HG03103 (cell line): ENCODE measurements at regions not wholly inside any gene's neighbourhood (a gene's known extent, or its start where the extent isn't known, plus 50 kb on each side); places are given as distances from the start of the nearest gene placed in this dataset.

Experiments used
- ATAC-seq: cut with Tn5 transposase; IDR thresholded peaks from one replicate; pipeline ENCODE4 v1.9.1; 2021; ENCODE audit warnings: low read depth; ENCODE audit not compliant: unreplicated experiment

DNA sequence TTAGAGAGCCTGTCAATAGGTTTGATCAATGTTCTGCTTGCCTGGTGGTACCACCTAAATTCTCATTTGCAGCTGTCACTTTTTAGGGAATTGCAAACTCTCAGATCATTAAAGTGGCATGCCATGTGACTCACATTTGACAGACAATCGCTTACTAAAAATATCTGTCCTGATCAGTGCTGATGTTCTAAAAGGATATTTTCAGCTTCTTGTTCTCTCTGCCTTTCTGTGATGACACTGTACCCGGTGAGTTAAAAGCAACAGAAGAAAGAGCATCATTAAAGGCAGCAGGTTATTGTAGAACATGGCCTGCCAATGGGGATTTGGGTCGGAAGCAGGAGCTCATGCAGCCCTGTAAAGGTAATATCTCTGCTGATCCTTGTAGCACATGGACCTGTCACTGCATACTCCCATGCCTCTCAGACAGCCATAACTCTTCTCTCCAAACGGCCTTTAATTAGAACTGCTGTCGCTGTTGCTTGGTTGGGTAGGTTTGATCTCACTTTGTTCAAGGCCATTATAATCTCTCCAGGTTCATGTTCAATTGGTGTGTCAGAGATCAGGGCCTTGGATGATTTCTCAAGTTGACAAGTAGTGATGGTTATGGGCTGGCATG lies 441.3 kb upstream of the DEPDC1 start:
- no peak for ATAC-seq

DNA sequence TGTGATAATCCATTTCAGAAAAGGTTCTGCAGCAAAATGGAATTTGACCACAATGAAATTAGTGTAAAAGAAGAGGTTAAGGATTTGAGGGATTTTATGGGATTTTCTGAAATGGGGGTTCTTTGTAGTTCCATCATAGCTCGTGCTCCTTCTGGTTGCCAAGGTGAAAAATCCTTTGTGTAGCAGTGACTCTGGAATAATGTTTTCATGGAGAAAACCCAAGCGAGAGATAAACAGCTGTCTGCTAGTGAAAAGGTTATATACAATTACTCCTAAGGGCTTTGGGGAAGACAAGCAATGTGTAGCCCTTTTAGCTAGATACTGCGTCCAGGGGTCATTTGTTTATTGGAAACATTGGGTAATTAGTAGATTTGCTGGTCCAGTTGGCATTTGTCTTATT lies 453.2 kb upstream of the DEPDC1 start:
- no peak for ATAC-seq

DNA sequence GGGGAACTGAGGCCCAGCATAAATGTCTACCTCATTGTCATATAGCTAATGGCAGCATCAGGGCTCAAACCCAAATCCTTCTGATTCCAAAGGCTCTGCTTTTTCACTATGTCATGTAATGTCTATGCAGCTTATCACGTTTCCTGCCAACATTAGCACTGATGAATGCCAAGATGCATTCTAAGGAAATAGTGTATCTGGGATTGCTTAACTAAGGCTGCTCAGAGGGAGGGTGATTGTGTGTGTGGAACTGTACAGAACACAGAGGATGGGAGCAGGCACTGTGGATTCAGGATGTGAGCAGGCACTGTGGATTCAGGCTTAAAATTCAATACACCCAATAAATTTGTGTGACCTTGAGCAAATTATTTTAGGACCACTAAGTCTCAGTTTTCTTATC lies 456.4 kb upstream of the DEPDC1 start:
- ATAC-seq, result no peak

DNA sequence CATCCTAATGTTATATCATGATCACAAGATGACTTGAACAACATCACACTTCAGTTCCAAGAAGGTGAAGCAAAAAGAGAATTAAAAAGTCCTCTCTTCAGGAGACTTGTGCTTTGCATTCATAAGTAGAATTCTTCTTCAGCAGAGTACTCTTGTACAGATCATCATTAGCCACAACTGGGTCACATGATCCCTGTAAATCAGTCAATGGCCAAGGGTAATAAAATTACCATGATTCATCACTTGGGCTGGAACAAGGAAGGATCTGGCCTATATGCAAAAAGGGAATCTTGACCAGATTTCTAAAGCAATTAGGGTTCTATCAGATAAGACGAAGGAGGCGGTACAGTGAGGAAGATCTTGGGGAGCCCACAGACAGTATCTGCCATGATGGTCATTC lies 458.0 kb upstream of the DEPDC1 start:
- ATAC-seq, result no peak

DNA sequence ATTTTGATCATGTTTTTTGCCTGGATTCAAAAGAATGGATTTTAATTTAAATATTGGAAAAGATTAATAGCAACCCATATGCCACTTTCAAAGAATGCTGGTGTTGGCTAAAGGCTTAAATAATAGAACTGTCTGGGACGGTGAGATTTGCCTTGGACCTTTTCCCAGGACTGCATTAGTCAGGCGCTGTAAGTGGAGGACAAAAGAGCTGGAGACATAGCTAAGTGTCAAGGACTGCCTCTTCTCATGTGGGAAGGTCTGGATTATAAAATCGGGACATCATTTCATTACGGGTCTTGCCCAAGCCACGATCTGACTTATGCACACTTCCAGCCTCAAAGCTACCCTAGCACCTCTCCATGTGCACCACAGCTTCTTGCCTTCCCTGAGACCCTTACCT lies 458.5 kb upstream of the DEPDC1 start:
- ATAC-seq, result no peak

DNA sequence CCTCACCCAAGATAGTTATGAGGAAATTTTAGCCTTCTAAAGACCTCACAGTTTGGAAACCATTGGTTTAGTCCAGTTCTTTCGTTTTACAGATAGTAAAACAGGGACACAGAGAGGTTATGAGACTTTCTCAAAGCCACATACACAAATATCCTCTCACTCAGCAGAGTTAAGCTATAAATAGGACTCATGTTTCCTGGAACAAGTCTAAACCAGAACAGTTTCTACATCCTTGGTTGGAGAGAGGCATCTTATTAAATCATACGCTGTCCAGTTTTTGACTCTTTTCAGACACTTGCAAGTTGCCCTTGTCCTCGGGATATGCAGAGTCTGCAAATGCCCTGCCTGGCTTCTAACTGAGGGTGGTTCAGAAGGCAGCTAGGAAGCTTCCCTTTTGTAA lies 462.1 kb upstream of the DEPDC1 start:
- no peak for ATAC-seq

DNA sequence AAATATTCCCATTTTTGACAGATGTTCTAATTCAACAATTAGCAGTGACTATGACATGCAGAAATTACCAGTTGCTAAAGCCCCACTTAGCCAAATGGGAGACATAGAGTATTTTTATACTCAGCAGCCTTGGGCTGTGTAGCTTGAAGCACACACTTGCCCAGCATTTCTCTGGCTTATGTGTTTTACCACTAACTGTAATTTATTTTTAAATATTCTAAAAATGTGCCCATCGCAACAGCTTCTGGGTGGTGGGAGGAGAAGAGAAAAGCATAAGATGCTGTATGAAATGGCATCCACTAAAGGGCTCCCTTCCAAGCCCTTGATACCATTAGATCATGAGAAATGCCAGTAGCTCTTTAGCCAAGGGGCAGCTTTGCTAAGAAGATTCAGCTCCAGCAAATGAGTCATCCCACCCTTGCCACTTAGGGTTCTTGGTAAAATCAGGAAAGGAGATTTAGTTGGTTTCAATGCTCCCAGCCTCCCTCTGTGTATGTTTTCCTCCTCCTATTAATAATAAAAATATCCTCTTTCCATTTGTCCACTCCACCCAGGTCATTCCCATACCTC lies 462.7 kb upstream of the DEPDC1 start:
- no peak for ATAC-seq

DNA sequence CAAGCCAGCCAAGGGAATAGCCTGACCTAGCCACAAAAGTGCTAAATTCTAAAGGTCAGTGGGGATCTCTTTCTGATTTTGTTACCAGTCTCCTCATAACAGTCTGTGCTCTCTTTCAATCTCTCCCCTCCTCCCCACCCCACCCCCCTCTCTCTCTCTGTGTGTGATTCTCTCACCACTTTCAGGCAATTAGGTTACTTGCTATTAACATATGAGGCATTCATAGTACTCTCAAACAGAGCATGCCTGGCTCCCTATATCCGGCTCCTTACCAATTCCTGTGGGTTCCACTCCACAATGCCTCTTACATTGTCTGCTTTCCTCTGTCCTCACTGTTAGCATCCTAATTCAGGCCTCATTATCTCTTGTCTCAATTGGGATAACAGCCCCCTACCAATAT lies 464.3 kb upstream of the DEPDC1 start:
- ATAC-seq, result no peak

DNA sequence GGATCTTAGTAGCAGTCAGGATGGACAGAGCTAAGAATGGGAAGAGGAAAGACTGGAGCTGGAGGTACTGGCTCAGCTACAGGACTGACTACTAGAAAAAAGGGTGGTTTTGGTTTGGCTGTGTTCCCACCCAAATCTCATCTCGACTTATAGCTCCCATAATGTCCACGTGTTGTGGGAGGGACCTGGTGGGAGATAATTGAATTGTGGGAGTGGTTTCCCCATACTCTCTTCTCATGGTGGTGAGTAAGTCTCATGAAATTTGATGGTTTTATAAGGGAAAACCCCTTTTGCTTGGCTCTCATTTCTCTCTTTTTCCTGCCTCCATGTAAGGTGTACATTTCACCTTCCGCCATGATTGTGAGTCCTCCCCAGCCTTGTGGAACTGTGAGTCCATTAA lies 466.5 kb upstream of the DEPDC1 start:
- no peak for ATAC-seq

DNA sequence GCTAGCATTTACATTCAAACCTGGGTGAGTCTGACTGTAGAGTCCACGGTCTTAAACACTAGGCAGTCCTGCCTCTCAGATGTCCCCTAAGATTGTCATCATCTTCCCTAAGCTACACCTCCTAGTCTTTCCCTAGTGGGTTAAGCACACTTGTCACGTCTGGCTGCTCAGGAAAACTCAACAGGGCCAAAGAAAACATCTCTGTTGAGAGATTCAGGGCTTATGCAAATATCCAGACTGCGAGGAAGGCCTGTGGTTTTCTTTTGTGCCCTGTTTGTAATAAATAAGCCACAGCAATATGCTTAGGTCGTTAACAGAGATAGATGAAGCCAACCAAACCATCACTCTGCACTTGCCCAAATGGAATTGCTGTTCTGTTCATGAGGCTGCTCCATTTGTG lies 472.6 kb upstream of the DEPDC1 start:
- no peak for ATAC-seq

DNA sequence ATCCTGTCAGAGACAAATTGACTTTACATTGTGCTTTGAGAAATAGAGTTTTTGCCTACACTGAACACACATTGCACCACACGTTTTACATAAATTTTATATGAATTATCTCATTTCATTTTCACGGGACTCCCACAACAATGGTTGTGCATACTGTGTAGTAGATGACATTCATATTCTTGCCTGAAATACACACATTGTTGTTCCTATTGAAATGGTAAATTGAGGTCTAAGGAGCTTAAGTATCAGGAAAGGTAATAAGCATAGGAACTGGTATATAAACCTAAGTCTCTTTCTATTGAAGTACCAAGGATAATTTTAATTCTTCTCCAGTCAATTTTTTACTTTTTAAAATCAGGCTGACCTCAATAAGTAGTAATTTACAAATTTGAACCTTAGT lies 473.7 kb upstream of the DEPDC1 start:
- ATAC-seq, result no peak

DNA sequence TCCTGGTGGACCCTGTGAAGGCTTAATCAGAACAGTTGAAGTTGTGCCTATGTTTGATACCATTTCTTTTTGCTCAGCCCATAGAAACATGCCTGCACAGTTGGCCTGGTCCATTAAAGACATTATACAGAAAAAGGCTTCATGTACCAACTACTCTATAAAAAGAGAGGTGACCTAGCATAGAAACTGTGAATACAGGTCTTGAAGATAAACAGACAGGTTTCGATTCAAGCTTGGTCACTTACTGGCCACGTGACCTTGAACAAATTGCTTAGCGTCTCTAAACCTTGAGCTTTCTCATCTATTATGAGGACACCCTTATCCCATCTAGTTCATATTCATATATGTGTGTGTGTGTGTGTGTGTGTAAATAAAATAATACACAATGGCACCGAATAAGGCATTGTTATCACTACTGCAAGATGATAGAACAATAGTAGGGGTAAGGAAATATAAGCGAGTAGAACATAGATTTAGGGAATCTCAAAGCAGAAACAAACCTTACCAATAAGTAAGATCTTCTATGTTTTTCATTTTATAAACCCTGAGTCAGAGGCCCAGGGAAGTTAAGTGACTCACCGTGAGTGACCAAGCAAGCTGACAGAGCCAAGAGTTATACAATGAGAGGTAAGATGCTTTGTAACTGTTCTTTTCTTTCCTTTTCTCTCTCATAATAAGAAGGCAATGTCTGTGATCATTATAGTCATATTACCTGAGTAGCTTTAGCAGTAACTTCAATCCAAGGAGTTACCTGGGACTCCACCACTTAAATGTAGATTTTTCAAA lies 476.8 kb upstream of the DEPDC1 start:
- no peak for ATAC-seq

DNA sequence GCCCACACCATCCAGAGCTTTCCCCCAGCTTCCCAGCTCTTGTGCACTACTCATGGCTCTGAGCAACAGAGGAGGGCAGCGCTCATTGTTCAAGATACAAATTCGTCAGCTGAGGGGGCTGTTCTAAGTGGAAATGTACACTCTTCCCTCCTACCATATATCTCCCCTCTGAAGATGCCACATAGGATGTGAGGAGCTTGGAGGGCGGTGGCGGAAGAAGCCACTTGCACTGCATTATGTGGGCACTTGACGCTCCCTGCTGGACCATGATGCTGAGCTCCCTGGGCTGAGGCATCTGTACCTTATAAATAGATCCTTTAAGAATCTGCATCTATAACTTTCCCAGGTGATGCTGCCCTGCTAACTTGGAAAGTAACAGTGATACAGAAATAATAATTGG lies 477.6 kb upstream of the DEPDC1 start:
- no peak for ATAC-seq

DNA sequence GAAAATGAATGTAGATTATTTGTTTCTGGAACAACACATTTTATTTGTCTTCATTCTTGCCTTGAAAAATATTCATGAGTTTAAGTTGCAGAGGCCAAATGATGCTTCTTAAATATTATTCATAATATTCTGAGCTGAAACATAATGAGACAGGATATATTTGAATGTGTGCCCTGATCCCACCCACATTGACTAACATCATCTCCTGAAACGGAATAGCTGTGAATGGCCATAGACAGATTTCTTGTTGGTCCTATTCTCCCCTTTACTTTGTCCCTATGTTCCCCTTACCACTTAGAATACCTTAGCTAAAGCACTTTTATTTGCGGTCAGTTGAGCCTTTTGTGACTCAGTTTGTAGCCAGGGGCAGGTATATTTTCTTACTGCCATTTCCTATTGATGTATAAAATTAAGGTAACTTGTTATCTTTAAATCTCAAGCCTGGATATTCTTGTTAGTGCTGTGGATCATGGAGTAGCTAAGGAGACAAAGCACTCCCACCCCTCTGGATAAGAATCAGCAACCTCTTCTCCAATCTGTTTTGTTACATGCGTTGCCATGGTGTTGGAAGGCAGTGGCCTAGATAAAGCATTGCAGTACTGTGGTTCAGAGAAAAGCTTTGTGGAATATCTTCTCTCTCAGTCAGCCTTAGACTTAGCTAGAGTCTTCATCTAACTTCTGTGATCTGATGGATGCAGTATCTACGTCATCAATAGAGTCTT lies 478.5 kb upstream of the DEPDC1 start:
- no peak for ATAC-seq

DNA sequence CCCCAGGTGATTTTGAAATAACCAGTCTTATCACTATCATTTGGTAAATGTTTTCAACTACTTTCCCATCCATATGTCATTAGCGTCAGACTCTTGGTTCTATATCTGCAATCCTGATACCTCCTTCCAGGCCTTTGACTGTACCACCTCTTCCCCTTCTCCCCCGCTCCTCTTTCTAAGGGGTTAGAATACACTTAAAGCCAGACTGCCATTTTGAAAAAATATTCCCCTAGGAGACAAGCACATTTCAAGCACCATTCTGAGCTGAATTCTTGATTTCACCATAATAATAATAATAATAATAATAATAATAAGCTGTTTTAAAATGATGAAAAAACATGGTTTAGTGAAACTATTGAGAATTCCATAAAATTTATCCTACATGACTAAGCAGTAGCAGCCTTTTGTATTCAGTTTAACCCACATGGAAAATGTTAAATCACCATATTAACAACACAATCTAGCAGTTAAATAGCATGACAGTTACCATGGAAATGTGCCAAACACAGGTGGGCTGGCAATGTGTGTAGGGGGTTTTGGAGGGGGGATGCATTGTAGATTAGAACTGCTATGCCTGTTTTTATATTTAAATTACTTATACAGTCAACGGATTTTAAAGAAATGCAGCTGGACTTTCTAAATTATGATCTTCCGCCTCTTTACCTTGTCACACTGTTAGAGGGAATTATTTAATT lies 480.2 kb upstream of the DEPDC1 start:
- ATAC-seq, result no peak

DNA sequence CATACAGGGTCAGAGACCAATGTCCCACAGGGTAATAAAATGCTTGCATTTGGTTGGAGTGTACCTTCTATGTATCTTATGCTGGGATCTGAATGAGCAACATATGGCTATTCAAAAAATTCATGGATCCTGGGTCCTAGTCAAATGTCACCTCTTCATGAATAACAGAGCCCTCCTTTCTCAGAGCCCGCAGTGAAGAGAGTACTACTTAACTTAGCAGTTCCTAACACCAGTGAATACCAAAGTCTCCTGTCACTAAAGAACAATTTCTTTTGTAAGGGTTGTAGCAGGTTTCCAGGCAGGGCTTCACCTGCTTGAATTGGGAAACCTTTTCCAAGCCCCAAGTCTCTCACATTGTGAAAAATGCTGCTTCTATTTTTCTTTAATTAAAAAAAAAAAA lies 483.0 kb upstream of the DEPDC1 start:
- no peak for ATAC-seq

DNA sequence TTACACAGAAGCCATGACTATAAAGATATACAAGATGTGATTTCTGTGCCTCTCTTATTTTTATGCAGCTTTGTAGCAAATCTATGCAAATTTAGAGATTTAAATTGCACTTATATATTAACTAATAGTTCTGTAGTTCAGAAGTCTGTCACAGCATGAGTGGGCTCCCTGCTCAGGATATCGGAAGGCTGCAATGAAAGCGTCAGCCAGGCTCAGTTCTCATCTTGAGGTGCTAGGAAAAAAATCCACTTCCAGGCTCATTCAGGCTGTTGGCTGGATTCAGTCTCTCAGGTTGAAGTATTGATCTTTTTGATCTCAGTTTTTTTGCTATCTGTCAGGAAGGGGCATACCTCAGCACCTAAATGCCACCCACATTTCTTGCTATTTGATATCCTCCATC lies 487.4 kb upstream of the DEPDC1 start:
- no peak for ATAC-seq

DNA sequence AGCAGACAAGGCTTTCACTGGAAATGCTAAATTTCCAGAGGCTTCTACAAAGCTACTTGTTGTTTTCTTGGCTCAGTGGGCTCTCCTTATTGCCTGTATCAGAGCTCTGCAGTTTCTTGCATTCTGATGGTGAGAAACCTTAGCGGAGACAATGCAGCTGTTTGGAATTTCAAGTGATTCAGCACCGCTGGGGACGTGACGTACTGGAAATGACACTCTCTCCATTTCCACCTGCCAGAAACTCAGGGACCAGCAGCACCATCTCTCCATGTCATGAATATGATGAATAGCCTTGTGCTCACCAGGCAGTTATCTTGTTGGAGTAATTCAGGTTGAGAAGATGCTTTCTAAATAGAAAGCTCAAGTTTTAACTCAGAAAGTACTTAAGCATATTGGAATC lies 497.2 kb upstream of the DEPDC1 start:
- ATAC-seq, result no peak

DNA sequence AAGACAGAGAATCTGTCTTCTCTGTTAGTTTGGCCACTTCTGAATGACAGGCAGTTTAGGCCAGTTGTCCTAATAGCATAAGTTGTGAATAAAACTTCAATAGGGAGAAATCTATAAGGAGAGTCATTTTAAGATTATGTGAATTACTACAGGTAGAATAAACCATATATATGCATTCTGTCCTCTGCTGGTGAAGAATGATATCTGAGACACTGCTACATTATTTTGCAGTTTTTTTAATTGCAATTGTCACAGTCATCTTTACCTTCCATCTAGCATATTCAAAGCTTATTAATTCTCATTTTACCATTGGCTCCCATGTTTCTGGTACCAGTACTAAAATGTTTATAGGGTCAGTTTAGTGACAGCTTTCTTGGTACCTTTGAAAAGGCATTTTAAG lies 519.6 kb upstream of the DEPDC1 start:
- no peak for ATAC-seq

DNA sequence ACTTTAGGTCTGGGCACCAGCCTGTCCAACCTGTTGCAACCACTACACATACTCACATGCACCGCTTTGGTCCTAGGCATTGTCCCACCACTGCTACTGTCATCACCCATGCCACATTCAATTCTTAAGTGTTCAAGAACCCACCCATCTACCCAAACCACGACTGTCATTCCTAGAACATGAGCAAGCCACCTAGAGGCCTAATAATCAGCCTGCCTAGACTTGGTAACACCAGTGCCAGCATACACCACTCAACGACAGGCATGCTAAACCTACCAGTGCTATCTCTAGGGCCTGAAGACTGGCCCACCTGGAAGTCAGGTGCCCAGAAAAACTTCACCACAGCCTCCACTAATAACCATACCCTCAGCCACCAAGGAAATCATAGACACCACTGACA lies 532.8 kb upstream of the DEPDC1 start:
- ATAC-seq, result no peak

DNA sequence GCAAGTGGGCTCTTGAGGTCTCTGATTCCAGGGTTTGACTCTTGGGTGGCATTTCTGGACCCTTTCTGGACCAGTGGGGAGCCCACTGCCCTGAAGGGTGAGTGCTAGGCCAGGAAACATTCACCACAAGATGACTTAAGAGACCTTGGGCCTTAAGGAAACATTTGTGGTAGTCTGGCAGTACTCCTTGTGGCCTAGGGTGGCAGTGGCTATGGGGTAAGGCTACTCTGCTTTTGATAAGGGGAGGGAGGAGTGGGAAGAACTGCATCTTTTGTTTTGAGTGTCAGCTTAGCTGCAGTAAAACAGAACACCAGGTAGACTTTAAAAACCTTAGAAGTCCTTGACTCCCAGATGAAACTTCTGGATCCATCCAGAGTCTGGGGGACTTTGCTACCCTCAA lies 529.3 kb upstream of the LRRC7 start:
- ATAC-seq, result no peak
